ENCODE measurements at regions not wholly inside any gene's neighbourhood (a gene's known extent, or its start where the extent isn't known, plus 50 kb on each side); places are given as distances from the start of the nearest gene placed in this dataset.

DNA sequence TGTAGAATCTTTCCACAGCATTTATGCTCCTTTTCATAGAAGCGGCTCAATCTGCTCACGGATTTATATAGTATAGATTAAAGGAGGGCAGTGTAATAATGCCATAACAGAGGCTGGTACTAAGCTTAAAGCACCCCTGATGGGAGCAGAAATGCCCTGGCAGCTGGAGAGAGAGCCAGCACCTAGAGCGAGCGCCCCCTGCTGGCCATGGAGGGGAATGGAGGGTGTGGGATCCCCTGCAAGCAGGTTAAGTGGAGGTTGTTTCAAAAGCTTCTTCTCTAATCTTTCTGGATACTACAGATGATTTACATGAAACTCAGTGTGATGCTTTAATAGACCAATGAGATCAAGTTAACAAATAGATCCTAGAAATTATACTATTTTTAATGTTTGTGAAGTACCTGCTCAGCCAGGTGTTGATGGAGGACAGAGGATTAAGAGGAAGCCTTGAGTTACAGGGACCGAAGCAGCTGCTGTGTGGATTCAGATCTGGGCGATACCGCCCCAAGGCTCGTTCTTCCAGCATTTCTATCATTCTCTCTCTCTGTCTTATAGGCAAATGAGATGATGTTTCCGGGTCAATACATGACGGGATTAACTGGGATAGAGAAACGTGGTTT is 1519.3 kb upstream of the TMEM132C start:
- no peak for DNase-seq

DNA sequence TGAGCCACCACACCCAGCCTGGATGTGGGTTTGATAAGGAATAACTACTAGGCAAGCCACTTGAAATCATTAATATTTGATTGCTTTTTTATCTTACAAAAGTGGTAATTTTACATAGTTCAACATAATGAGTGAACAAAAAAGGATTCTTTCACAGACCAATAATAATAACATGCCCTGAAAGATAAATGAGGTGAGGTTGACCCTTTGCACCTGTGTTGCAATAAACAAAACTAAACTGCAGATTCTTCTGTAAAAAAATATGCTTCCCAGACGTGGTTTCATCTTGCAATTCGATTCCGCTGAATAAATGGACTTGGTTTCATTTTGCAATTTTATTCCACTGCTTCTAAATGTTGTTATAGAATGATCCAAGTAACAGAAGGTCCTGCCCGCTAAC is 1514.9 kb upstream of the TMEM132C start:
- no peak for DNase-seq

DNA sequence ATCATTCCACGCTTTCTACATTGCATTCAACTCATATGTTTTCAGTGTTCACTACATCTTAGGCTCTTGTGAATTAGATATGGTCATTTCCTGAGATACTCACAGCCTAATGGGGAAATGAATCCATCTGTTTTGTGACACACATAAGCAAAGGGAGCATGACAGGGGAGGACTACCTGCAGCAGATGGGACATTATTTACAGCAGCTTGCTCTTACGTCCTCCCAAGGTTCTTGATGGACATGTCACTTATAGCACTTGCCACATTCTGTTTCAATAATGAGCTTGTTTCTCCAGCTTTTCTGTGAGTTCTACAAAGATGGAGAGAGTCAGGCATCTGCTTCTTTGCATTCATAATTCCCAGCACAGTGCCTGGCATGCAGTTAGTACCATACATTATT is 1509.6 kb upstream of the TMEM132C start:
- no peak for DNase-seq

DNA sequence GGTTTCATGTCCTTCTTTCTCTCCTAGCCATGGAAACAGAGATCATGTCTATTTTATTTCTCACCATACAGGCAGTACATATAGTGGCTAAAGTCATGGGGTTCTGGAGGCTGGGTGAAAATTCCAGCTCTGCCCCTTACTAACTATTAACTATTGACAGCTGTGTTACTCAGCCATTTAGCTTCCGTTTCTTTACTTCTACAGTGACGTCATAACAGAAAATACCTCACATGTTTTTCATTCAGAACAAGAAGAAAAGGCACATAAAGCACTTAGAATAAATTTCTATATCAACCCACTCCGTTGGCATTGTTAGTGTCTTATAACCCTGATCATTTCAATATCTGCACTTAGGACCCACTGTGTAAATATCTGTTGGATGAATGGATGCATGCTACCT is 1506.9 kb upstream of the TMEM132C start:
- no peak for DNase-seq

DNA sequence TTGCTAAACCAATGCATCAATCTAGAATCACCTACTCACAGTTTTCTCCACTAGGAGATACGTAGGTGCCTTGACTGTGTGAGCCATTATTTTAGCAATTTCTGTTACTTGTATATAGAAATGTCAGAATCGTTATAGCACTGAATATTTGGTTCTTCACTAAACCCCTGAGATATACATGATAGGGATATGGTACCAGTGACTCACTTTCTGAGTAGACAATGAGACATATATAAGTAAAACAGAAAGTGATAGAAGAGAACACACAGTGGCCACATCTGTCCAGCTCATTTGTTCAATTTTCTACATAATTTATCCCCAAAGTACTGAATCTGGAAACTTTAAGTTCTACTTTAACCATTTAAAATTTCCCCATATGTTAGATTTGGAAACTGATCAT is 1505.5 kb upstream of the TMEM132C start:
- DNase-seq: no peak

DNA sequence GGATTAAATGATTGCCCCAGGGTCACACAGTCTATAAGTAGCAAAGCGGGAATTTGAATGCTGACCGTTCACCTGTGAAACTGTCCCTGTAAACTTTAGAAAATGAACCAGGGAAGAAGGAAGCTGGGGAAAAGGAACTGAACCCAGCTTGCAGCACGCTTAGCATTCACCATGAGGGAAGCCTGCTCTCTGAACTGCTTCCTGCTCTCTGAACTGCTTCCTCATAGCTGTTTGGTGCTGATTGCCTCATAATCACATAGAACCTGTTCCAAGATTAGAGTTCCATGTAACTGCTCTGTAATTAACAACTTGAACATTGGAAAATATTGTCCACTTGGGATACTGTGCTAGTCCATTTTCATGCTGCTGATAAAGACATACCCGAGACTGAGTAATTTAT is 1504.8 kb upstream of the TMEM132C start:
- no peak for DNase-seq

DNA sequence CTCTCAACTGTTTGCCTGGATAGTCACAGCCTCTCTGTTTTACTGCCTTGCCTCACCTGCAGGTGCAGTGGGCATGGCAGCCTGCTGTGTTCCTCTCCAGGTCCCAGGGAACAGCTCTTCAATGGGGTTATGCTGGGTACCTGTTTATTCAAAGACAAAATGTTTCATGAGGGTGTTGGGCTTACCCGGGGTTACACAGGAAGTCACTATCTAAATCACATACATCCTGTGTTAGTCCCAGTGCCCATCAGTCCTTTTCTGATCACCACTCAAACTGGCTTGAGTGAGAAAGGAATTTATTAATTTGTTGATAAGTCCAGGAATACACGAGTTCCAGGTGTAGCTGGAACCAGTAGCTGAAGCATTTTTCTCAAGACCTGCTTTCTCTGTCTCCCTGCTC is 1503.6 kb upstream of the TMEM132C start:
- DNase-seq: no peak

DNA sequence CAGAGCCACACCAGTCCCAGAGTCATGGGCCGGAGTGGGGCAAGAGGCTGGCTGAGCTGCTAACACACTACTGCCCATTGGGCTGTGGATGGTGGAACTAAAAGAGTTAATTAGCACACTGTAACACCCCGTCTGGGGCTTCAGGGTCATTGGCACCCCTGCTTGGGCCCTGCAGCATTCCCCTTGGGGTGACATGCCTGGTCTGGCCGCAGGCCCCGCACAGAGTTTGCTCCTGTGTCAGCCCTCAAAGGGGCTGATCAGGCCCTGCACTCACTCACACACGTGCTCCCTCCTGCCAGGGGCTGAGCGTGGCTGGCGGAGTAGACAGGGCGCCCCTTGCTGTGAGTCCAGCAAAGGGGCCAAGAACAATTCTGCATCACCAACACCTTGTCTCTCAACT is 1499.6 kb upstream of the TMEM132C start:
- DNase-seq: no peak

DNA sequence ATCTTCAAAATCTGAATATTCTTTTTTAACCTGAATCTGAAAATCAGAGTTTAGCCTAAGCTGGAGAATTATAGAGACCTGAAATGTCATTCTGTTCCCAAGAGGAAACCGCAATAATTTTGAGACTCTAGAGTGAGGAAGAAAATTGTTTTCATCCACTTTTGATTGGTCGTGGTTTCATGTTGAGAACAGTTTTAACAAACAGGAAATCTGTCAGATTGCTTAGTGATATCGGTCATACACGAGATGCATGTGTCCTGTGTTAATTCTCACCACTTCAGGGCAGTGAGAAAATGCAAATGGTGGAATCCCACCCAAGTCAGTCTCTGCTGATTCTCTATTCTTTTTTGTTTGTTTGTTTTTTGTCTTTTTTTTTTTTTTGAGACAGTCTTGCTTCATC is 1498.5 kb upstream of the TMEM132C start:
- DNase-seq: no peak

DNA sequence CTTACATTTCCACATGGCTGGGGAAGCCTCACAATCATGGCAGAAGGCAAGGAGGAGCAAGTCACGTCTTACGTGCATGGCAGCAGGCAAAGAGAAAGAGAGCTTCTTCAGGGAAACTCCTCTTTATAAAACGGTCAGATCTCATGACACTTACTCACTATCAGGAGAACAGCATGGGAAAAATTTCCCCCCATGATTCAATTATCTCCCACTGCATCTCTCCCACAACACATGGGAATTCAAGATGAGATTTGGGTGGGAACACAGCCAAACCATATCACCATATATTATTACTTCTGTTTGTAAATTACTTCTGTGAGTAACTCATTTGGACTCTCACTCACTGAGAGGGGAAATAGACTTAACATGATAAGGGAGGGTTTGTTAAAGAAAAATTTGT is 1496.8 kb upstream of the TMEM132C start:
- DNase-seq: no peak

DNA sequence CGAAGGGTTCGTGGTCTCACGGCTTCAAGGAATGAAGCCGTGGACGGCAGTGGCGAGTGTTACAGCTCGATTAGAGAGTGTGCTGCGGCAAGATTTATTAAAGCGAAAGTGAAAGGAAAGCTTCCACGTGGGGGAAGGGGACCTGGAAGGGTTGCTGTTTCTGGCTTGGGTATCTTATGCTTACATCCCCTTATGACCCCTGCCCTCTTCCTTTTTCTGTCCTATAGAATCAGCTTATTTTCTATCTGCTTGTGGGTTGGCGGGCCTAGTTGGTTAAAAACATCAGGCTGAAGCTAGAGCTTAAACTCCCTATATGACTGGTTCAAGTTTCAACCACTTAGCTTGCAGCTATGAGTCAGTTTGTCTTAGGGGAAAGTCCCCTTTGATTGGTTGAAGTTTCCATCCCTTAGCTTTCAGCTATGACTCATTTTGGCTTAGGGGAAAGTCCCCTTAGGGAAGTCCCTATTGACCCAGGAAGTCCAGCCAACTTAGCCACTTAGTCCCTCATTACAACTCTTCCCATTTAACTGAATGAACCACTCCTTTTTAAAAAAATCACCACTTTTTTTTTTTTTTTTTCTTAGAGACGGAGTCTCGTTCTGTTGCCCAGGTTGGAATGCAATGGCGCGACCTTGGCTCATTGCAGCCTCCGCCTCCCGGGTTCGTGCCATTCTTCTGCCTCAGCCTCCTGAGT is 1494.7 kb upstream of the TMEM132C start:
- DNase-seq: no peak

DNA sequence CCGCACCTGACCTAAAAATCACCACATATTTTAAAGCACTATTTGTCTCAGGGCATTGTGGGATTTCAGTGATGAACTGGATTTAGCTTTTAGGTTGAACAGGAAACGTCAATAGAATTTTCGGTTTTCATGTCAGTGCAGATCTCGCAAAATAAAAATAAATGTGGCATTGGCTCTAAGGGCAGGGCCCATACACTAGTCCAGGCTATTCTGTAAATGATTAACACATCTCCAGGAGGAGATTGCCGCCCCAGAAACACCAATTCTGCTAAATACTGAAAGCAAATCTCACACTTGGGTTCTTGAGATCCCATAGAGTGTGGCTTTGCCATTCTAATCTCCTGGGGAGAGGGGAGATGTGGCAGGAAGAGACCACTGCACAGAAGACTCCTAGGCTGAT is 1494.0 kb upstream of the TMEM132C start:
- no peak for DNase-seq

DNA sequence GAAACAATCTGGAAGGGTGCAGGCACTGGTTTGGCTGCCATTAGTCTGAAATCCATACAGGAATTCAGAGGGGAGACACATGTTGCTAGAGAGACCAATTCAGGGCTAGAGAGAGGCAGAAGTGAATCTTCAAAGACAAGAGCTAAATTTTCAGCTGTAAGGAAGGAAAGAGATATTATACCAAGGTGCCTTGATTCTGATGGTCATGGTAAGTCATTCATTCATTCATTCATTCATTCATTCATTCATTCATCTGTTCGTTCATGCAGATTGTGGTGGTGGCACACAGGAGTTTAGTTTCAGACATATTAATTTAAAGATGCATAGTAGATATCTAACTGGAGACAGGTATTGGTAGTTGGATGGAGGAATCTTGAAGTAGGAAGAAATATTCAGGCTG is 1493.5 kb upstream of the TMEM132C start:
- no peak for DNase-seq

DNA sequence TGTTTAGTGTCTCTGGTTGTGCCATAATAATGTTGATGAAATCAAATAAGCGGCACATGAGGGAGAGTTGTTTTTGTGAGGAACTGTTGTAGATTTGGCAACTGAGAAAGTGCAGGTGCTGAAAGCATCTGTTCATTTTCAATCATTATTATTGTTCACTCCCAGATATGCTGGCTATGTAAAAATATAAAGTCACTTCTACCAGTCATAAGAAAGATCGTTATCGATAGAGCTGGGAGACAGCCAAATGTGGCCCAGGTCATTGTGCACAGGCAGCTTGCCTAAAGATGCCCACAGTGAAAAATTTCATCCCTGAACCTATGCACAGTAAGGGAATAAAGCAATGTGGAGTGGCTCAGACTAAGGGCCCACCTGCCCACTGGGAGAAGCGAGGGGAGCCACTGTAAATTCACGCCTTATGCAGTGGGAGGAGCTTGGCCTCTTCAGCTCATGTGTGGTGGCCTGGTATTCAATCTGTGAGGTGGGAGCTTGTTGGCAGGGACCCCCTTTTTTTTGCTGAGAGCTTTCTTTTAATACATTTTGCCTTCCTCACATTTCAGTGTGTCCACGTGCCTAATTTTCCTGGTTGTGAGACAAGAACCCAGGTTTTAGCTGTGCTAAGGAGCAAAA is 1490.8 kb upstream of the TMEM132C start:
- DNase-seq: no peak

DNA sequence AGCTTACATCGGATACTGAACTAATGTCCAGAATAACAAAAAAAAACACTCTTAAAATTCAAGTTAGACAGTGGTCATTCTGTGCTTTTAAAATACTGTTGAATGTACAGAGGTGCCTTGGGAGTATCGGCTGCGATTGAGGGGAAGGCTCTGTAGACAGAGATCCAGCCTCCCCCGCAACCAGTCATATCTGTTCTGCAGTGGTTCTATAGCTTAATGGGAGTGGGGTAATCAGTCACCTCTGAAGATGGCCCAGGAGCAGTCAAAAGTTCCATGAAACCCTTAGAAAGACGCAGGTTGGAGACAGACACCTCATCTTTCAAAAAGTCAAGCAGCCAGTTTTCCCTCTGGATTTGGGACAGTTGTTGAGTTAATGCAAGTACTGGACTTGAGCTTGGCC is 1486.6 kb upstream of the TMEM132C start:
- DNase-seq: no peak

DNA sequence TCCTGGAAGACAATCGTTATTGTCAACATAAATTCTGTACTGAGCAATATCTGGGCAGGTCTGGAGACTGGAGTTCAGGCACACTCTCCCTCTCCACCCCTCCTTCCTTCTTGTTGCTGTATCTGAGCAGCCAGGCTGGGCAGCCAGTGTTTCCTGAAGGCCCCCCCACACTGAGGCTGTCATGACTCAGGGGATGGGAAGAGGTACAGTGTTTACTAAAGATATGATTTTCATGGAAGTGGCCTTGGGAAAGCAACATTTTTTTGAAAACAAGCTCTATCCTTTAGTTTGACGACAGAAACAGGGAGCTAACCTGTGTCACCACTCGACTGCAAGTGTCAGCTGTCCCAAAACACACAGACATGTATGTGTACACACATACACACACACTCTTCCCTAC is 1485.4 kb upstream of the TMEM132C start:
- DNase-seq: no peak

DNA sequence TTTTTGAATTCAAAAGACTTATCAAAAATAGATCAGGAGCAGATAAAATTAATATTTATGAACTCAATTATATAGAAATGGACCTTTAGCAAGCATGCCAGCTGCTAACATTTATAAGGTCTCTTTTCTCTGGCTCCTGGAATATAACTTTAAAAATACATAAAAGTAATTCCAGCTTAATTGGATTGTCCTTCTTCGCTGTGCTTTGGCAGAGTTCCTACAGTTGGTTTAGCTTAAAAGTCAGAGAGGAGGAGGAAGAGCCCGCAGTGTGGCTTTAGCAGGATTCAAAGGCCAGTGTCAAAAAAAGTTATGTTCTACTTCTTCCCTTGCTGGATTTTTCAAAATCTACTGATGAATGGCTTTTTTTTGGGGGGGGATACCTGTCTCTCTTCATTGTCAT is 1484.9 kb upstream of the TMEM132C start:
- DNase-seq: no peak

DNA sequence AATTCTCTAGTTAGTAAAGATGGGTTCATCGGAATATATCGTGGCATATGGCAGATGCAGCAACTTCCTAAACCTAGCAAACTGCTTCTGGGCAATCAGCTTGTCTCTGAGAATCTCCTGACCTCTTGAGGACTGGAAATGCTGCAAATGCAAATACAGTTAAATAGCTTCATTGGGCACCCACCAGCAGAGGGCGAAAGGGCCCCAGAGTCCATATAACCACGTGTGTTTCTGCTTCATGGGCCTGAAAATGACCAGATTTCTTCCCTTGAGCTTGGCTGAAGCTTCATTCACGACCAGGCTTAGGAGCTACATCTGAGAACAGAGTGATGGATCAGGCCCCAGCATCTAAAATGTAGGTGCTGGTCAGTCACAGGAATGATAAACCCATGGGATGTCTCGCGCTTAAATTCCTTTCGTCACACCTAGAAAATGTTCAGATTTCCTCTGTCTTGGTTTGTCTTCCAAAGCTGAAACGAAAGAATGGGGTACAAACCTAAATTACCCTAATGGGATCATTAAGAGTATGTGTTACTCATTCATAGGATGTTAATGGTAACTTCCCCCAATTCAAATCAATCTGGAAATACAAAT is 1482.5 kb upstream of the TMEM132C start:
- no peak for DNase-seq

DNA sequence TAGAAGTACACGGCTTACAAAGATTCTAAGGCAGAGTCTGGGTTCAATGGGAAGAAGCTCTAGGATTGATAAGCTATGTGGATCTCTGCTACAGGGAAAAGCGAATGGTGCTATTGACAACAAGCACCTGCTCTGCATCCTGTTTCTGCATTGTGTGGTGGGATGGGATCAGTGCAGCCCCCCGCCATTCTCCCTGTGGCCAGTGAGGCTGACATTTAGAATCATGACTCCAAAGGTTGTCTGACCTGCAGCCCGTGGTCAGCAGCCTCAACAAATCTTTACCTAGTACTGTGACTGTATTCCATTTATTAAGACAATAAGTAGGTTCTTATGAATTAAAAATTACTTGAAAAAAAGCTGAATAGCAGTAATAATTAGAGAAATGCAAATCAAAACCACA is 1477.0 kb upstream of the TMEM132C start:
- no peak for DNase-seq

DNA sequence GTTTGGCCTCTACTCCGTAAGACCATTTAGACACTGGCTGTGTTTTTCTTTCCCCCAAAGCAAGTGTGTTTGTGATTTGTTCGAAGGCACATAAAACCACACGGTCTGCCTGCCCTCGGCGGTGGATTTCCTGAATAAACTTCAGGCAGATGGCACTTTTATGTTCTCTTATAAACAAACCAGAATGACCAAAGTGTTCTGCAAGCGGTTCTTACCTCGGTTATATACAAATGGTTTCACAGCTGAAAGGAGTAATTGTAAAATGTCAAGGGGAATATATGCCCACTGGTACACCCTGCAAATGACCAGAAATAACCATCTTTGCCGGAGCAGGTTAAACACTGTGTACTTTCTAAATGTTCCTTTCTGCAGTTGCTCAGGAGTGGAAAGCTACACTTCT is 1475.8 kb upstream of the TMEM132C start:
- DNase-seq: no peak

DNA sequence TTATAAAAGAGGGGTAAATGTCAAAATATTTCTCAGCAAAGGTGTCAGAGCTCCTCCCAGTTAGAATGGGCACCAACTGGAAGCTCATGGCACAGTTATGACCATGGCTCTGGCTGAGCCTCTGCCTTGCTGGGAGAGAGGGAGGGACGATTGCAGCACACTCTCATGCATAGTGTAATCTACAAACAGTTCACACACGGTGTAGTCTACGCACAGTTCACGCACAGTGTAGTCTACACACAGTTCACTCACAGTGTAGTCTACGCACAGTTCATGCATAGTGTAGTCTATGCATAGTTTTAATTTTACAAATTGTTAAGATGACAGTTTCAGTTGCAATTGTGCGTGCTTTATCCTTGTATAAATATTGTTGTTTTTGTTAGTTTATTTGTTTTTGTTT is 1474.6 kb upstream of the TMEM132C start:
- no peak for DNase-seq

DNA sequence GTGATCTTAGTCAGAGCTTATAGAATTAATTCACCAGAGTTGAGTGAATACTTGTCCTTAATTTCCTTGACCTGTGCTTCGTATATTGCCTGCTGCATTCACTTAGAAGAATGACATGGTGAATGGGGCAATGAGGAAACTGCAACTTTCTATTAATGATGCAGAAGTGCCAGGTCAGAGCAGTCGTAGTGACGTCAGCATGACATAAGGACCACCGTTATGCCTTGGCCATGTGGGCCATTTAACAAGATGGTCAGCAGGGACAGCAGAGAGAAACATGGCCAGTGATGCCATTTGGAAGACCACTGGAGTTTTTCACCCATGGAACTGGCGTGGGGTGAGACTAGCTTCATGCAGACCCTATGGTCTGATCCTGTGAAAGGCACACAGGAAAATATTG is 1469.4 kb upstream of the TMEM132C start:
- DNase-seq: no peak

DNA sequence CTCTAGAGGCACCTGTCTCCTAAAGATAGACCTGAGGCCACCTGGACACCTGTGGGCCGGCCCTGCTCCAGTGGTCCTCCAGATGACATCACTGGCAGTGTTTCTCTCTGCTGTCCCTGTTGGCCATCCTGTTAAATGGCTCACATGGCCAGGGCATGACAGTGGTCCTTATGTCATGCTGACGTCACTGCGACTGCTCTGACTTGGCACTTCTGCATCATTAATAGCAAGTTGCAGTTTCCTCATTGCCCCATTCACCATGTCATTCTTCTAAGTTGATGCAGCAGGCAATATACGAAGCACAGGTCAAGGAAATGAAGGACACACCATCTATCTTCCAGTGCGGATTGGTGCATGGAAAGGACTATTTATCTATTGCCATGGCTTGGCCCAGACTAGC is 1468.5 kb upstream of the TMEM132C start:
- no peak for DNase-seq

DNA sequence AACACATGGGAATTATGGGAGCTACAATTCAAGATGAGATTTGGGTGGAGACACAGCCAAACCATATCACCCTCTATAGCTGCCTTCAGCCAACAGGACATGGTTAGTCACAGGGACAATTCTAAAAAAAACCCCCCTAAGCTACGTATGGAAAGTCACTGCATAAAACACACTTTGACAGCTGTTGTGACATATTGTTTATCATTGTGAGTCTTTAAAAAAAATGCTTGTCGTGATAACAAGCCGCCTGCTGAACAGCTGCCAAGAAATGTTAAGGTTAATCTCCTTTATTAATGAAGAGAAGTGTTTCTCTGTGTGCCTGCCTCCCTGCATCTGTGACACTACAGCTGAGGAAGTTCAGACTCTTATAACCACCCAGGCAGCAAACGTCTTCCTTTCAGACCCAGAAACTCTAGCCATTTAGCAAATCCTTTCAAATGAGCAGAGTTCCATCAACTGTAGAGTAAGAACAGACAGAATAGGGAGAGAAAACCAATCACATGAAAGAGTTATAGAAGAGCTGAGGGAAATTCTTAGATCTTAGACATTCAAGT is 1459.6 kb upstream of the TMEM132C start:
- DNase-seq: no peak

Measured in NCI-H2107 (cell line).